ENCODE measurements at regions not wholly inside any gene's neighbourhood (a gene's known extent, or its start where the extent isn't known, plus 50 kb on each side); places are given as distances from the start of the nearest gene placed in this dataset.
"Not testable (repeated sequence)": the region's sequence is repeated elsewhere in the genome, so short reads cannot be mapped to it uniquely, and the experiment has no call there.

- no peak for DNase-seq
These were observed 119.2 kb upstream of the ANK3 start for GRCh38 chr10:60508831-60509230.

DNA sequence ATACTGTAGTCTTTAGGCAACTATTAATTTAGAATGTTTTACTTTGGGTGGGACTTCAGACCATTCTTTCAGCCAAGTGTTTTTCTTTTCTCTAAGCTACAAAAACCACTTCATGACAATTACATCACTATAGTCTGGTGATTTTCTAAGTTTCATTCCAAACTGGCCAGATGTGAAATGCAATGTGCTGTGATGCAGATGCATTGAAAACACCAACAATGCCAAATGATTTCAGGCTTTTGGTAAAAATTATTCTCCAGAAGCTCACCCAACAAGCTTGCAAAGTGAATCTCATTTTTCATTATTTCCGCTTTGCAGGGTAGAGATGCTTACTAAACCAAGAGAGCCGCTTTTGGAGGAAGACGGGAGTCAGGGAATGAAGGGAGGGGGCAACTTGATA lies 118.4 kb upstream of the ANK3 start:
- DNase-seq, result no peak

- DNase-seq, result no peak
These were observed 112.9 kb upstream of the ANK3 start for GRCh38 chr10:60502621-60503020.

DNA sequence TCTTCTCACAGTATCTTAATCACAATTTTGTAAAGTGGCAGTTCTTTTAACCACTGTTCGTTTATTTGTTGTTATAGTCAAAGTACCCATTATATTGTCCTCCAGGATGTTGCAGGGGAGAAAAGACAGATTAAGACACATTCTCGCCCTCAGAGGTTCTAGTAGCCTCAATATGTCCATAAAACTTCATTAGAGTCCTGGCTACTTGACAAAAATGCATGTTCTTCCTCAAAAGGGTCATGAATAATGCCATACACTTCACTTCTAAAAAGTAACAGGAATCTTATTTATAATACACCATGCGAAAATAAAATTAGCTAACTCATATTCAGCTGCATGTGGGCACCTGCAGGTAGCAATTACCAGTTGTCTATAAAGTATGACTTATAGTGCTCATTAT lies 109.3 kb upstream of the ANK3 start:
- DNase-seq, result no peak

- DNase-seq, result no peak
These were observed 107.7 kb upstream of the ANK3 start for GRCh38 chr10:60497364-60497763.

GRCh38 chr10:60496181-60496580 lies 106.5 kb upstream of the ANK3 start:
- no peak for DNase-seq

DNA sequence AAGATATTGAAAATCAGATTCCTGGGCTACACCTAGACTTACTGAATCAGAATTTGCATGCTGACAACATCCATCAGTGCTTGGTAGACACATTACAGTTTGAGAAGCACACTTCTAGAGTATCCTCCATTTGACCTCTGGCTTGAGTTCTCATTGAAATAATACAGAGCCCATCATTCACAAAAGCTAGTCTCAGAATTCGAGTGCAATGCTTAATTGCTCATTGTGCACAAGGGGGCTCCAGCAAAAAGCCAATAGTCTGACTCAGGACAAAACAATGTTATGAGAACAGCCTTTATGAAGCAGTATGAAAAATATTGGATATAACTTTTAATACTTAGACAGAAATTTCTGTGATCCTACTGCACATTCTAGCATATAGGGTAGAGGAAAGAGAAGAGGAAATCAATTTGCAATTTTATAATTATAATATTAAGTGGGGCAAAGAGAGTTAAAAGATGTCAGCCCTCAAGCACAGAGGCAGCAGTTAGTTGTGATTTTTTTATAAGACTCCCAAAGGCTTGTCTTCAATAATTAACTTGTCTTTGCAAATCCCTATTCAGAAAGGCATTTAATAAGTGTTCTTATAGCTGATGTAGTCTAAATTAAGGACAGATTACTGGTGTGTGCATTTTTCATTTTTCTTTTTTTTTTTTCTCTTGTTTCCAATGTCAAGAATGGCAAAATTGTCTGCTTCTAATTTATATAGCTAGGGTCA lies 105.8 kb upstream of the ANK3 start:
- no peak for DNase-seq

GRCh38 chr10:60494774-60495173 lies 105.1 kb upstream of the ANK3 start:
- DNase-seq, result no peak

DNA sequence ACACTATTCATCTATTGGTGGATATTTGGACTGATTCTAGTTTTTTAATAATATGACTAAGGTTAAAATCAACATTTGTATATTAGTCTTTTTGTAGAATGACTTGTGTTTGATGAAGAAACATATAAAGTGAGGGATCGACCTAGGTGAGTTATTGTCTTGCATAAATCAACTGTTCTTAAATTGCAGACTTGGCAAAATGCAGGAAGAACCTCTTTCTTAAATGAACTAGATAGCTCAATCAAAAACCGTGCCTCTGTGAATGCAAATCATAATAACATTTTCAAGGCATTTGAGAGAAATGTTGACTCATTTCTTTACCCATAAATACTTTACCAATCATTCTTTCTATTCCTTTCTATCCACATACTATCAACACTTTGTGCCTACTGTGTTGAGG lies 101.5 kb upstream of the ANK3 start:
- no peak for DNase-seq

- DNase-seq, result no peak
These were observed 100.3 kb upstream of the ANK3 start for GRCh38 chr10:60490013-60490412.

GRCh38 chr10:60488111-60488669 lies 98.5 kb upstream of the ANK3 start:
- DNase-seq, result no peak

DNA sequence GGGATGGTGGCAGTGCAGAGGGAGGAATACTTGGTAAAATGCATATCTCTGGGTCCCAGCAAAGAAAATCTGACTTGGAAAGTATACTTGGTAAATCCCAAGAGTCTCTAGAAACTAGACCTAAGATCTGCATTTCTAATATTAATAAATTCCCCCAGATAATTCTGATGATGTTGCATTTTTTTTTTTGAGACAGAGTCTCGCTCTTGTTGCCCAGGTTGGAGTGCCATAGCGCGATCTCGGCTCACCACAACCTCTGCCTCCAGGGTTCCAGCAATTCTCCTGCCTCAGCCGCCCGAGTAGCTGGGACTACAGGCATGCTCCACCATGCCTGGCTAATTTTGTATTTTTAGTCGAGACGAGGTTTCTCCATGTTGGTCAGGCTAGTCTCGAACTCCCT lies 97.9 kb upstream of the ANK3 start:
- DNase-seq, result no peak

DNA sequence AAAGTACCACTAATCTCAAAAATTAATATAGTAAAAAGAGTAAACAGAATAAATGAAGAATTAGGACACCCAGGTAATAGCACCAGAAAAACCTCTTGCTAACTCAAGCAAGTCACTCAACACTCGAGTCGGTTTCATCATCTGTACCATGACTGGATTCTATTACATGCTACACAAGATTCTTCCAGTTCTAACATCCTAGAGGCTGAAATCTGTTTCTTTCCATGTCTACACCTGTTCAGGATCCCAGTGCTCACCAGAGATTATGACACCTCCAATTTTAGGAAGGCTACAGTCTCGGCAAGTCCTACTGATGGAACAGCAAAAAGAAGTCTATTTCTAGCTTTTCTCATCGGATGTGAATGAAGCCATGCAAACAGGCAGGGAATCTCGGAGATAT lies 95.3 kb upstream of the ANK3 start:
- no peak for DNase-seq

GRCh38 chr10:60480865-60481563 lies 91.3 kb upstream of the ANK3 start:
- DNase-seq, result no peak

DNA sequence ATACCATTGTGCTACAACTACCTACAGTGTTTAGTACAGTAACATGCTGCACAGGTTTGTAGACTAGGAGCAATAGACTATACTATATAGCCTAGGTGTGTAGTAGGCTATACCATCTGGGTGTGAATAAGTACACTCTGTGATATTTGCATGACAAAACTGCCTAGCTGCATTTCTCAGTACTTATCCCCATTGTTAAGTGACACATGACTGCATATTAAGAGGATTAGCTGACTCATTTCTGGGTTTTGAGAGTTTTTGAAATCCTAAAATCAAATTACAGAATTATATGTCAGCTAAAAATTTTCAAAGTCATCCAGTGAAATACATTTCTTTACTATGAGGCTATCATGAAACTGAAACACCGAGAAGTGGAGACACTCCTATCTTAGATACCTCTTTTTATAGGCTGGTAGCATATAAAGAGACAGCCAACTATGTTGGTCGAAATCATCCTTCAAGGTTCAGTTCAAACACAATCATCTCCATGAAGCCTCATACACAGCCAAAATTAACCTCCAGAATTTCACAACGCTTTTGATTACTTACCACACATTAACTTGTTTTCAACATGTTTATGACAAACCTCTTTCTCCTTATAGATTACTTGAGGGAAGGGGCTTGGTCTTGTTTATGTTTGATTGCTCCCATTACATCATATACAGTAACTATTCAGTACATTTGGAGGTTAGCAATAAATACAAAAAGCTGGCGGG lies 89.8 kb upstream of the ANK3 start:
- no peak for DNase-seq

DNA sequence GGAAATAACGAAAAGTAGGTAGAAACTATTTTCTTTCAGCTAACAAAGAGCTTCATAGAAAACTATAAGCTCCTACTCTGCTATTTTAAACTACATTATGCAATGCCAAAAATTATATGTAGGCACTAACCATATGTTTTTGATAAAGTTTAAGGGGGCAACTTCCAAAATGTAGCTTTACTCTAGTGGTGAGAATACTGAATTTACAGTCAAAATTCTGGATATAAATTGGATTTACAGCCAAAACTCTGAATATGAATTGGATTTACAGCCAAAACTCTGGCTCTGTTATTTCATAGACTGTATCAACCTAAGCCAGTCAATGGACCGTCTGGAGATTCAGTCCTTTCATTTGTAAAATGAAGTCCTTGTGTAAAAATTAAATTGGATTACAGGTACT lies 86.8 kb upstream of the ANK3 start:
- DNase-seq, result no peak

DNA sequence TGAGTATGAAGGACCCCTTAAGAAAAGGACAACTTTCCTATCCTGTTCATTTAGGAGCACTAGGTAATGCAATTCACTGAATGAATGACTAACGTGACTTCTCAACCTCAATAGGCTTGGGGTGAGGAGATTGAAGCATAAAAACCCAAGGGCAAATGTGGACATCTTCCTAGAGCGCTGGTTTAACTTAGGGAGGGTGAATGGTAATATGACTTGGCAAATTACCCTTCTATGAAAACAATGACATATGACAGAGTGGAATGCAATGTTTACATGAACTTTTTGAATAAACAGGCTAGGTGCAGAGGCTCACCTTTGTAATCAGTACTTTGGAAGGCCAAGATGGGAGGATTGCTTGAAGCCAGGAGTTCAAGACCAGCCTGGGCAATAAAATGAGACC lies 83.9 kb upstream of the ANK3 start:
- DNase-seq, result no peak

DNA sequence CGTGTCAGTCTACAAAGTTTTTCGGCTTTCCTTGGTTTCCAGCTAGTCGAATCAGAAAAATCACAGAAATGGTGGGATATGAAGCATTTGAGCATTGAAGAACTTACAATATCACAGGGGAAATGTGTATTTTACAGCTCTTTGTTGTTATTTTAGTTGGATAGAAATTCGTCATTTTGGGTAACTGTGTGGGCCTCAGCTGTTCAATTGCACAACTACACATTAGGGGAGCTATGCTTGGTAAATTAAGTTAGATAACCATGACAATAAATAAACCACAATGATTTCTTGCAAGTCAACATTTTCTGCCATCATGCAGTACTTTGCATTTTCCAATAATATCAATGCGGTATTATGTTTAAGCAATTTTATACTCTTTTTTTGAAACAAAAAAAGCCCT lies 80.4 kb upstream of the ANK3 start:
- no peak for DNase-seq

GRCh38 chr10:60469147-60469546 lies 79.5 kb upstream of the ANK3 start:
- DNase-seq, result not testable (repeated sequence)

GRCh38 chr10:60467202-60467546 lies 77.5 kb upstream of the ANK3 start:
- DNase-seq, result no peak

DNA sequence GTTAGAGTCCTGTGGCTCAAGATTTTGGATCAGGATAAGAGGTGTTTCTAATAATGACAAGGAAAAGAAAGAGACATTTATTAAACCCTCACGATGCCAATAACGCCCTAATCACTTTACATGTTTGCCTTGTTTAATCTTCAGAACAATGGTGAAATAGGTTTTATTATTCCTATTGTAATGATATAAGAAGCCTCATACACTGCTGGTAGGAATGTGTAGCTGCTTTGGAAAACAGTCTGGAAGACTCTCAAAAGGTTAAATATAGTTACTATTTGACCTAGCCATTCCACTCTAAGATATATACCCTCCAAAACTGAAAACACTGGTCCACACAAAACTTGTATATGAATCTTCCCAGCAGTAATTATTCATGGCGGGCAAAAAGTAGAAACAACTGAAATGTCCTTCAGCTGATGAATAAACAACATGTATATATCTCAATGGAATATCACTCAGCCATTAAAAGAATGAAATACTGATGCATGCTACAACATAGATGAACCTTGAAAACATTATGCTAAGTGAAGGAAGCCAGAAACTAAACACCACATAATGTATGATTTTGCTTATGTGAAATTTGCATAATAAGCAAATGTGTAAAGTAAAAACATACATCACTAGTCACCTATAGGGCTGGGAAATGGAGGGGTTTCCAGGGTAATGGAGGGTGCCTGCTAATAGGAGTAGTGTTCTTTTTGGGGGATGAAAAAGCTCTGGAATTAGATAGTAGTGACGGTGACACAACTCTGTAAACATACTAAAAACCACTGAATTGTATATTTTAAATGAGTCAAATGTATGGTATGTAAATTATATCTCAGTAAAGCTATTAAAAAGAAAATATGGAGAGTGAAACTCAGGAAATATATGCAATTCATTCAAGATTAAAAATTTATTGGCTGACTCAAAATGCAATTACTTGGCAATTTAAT lies 76.9 kb upstream of the ANK3 start:
- no peak for DNase-seq

GRCh38 chr10:60465801-60466200 lies 76.1 kb upstream of the ANK3 start:
- no peak for DNase-seq

DNA sequence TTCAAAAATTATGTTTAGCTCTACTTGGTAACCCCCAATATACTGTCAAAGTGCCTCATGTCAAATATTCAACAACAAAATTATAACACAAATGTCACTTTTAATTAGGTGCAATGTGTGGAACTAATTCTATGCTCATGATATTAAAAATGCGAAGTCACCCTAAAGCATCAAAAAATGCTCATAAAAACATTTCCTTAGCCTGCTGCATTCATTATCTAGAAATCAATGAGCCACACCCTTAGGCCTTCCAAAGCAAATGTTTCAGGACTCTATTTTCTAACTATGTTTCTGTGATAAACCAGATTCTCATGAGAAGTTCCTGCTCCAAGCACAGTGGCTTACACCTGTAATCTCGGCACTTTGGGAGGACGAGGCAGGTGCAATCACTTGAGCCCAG lies 75.0 kb upstream of the ANK3 start:
- no peak for DNase-seq

Data from SIG-M5 (cell line).